ENCODE measurements at regions not wholly inside any gene's neighbourhood (a gene's known extent, or its start where the extent isn't known, plus 50 kb on each side); places are given as distances from the start of the nearest gene placed in this dataset.
"Not testable (repeated sequence)": the region's sequence is repeated elsewhere in the genome, so short reads cannot be mapped to it uniquely, and the experiment has no call there.

GRCh38 chr7:63566886-63567285 is 431.8 kb upstream of the ZNF722 start:
- intact Hi-C loops (cut with micrococcal nuclease); H3K4me3 ChIP-seq (replicated peaks in 1 of 3; ENCODE audit: insufficient read depth in 1 of 3, low read depth in 1 of 3, low read length in 3 of 3); POLR2A ChIA-PET; H3K27ac ChIP-seq (ENCODE audit: insufficient read depth, low read depth, low read length); DNase-seq (ENCODE audit: low read depth, low spot score); H3K9ac ChIP-seq (replicated peaks; ENCODE audit: extremely low read depth, insufficient read depth, low read length); H2AFZ ChIP-seq (ENCODE audit: low read depth, low read length); H3K36me3 ChIP-seq (ENCODE audit: control insufficient read depth in 2 of 2, extremely low read depth in 1 of 2, insufficient read depth in 2 of 2, low read length in 2 of 2); H3K4me1 ChIP-seq (ENCODE audit: control insufficient read depth, extremely low read depth, insufficient read depth, low read length); H3K9me3 ChIP-seq (replicated peaks; ENCODE audit: control insufficient read depth, insufficient read depth, low read length); H4K20me1 ChIP-seq (replicated peaks; ENCODE audit: control insufficient read depth, extremely low read depth, insufficient read depth, low read length); H3K4me2 ChIP-seq (ENCODE audit: insufficient read depth, low read length); BruUV-seq (replicated peaks); CTCF ChIA-PET; dilution Hi-C loops (cut with MboI; ENCODE audit: extremely low pct_ligation_motif_present, low sequenced_read_pairs); H3K9me1 ChIP-seq (replicated peaks; ENCODE audit: control insufficient read depth, extremely low read depth, insufficient read depth, low read length); H3K27me3 ChIP-seq (ENCODE audit: control insufficient read depth in 2 of 2, insufficient read depth in 2 of 2, low read length in 2 of 2); H3K79me2 ChIP-seq (ENCODE audit: control insufficient read depth, insufficient read depth, low read length); FAIRE-seq: not testable (repeated sequence)

- H3K9ac ChIP-seq (replicated peaks; ENCODE audit: extremely low read depth, insufficient read depth, low read length); FAIRE-seq; H3K4me1 ChIP-seq (ENCODE audit: control insufficient read depth, extremely low read depth, insufficient read depth, low read length); H3K9me1 ChIP-seq (replicated peaks; ENCODE audit: control insufficient read depth, extremely low read depth, insufficient read depth, low read length); intact Hi-C loops (cut with micrococcal nuclease); H4K20me1 ChIP-seq (replicated peaks; ENCODE audit: control insufficient read depth, extremely low read depth, insufficient read depth, low read length); BruUV-seq (replicated peaks); DNase-seq (ENCODE audit: low read depth, low spot score); H3K4me2 ChIP-seq (ENCODE audit: insufficient read depth, low read length); dilution Hi-C loops (cut with MboI; ENCODE audit: extremely low pct_ligation_motif_present, low sequenced_read_pairs); H3K27ac ChIP-seq (ENCODE audit: insufficient read depth, low read depth, low read length); CTCF ChIA-PET; H3K9me3 ChIP-seq (replicated peaks; ENCODE audit: control insufficient read depth, insufficient read depth, low read length); POLR2A ChIA-PET; H2AFZ ChIP-seq (ENCODE audit: low read depth, low read length); H3K36me3 ChIP-seq (ENCODE audit: control insufficient read depth in 2 of 2, extremely low read depth in 1 of 2, insufficient read depth in 2 of 2, low read length in 2 of 2); H3K79me2 ChIP-seq (ENCODE audit: control insufficient read depth, insufficient read depth, low read length); H3K27me3 ChIP-seq (ENCODE audit: control insufficient read depth in 2 of 2, insufficient read depth in 2 of 2, low read length in 2 of 2); H3K4me3 ChIP-seq (replicated peaks in 1 of 3; ENCODE audit: insufficient read depth in 1 of 3, low read depth in 1 of 3, low read length in 3 of 3): not testable (repeated sequence)
Measured at GRCh38 chr7:63567636-63568035, 431.0 kb upstream of the ZNF722 start.

GRCh38 chr7:63568571-63569313 is 429.9 kb upstream of the ZNF722 start:
- H3K4me1 ChIP-seq (ENCODE audit: control insufficient read depth, extremely low read depth, insufficient read depth, low read length); H3K27ac ChIP-seq (ENCODE audit: insufficient read depth, low read depth, low read length); DNase-seq (ENCODE audit: low read depth, low spot score); H3K36me3 ChIP-seq (ENCODE audit: control insufficient read depth in 2 of 2, extremely low read depth in 1 of 2, insufficient read depth in 2 of 2, low read length in 2 of 2); H3K4me3 ChIP-seq (replicated peaks in 1 of 3; ENCODE audit: insufficient read depth in 1 of 3, low read depth in 1 of 3, low read length in 3 of 3); H2AFZ ChIP-seq (ENCODE audit: low read depth, low read length); POLR2A ChIA-PET; BruUV-seq (replicated peaks); H3K9me3 ChIP-seq (replicated peaks; ENCODE audit: control insufficient read depth, insufficient read depth, low read length); intact Hi-C loops (cut with micrococcal nuclease); H3K79me2 ChIP-seq (ENCODE audit: control insufficient read depth, insufficient read depth, low read length); H3K9ac ChIP-seq (replicated peaks; ENCODE audit: extremely low read depth, insufficient read depth, low read length); CTCF ChIA-PET; H4K20me1 ChIP-seq (replicated peaks; ENCODE audit: control insufficient read depth, extremely low read depth, insufficient read depth, low read length); dilution Hi-C loops (cut with MboI; ENCODE audit: extremely low pct_ligation_motif_present, low sequenced_read_pairs); H3K9me1 ChIP-seq (replicated peaks; ENCODE audit: control insufficient read depth, extremely low read depth, insufficient read depth, low read length); H3K4me2 ChIP-seq (ENCODE audit: insufficient read depth, low read length); H3K27me3 ChIP-seq (ENCODE audit: control insufficient read depth in 2 of 2, insufficient read depth in 2 of 2, low read length in 2 of 2); FAIRE-seq: not testable (repeated sequence)

Measured in endothelial cell of umbilical vein (primary cell).